GM08714 (cell line): ENCODE measurements at regions not wholly inside any gene's neighbourhood (a gene's known extent, or its start where the extent isn't known, plus 50 kb on each side); places are given as distances from the start of the nearest gene placed in this dataset.

Source experiments
- H3K4me3 ChIP-seq: fragments of 200-500 bp; sonication (Bioruptor generic); 2 replicates; pipeline ENCODE4 v1.5.1; 2014; ENCODE audit warnings: mild to moderate bottlenecking, low read length, inconsistent platforms
- ZNF274 ChIP-seq: IDR thresholded peaks from 2 replicates; pipeline ENCODE4 v1.6.1; 2012; ENCODE audit warnings: mild to moderate bottlenecking, low read depth, low read length

DNA sequence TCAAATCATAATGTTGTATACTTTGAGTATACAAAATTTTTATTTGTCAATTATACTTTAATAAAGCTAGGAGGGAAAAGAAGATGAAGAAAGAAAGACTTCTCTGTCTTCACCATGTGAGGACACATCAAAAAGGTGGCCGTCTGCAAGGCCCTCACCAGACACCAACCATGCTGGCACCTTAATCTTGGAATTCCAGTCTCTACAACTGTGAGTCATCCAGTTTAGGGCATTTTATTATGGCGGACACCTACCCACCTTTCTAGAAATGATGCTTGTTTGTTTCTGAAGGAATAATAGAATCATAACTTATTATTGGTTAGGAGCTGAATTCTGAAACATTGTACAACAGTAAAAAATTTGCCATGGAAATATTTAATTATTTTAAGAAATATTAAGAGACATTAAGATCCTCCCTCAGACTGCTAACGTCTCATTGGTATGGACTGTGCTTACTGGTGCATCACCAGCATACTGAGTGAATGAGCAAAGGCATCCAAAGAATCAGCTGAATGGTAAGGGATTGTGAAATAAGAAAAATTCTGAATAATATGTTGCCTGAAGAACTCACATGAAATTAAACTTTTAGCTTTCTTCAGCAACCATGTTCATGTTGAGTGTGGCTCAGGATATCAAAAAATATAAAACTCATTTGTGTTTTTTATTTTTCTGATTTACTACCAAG, 536.6 kb downstream of the HTR7 start:
- no peak overlapping the region for H3K4me3 ChIP-seq
- TF ChIP-seq ZNF274 = no peak

GRCh38 chr10:90326498-90327267, 531.2 kb downstream of the HTR7 start:
- H3K4me3 ChIP-seq = no peak overlapping the region
- no peak for TF ChIP-seq ZNF274

- no peak for TF ChIP-seq ZNF274
- no peak overlapping the region for H3K4me3 ChIP-seq
These were observed 530.2 kb downstream of the HTR7 start for GRCh38 chr10:90327611-90328010.

DNA sequence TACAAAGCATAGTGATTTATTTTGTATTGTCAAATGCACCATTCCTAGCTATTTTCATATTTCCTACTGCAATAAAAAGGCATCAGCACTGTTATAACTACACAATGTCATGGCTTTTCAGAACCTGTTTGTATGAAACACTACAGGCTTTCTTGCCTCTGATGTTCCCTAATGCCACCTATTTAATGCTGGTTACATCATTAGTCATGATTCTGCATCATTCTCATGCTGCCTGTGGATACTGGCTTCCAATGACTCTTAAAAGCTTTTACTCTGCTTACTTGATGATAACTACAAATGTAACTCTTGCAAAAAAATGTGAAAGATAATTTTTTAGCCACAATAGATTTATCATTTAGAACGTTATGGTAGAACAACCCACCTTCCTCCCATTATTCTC, 529.4 kb downstream of the HTR7 start:
- no peak for TF ChIP-seq ZNF274
- H3K4me3 ChIP-seq = no peak overlapping the region

GRCh38 chr10:90328896-90329295, 528.9 kb downstream of the HTR7 start:
- H3K4me3 ChIP-seq = no peak overlapping the region
- no peak for TF ChIP-seq ZNF274

GRCh38 chr10:90337316-90337715, 520.5 kb downstream of the HTR7 start:
- no peak for TF ChIP-seq ZNF274

GRCh38 chr10:90342480-90342879, 515.4 kb downstream of the HTR7 start:
- TF ChIP-seq ZNF274 = no peak
- no peak overlapping the region for H3K4me3 ChIP-seq

More at GRCh38 chr10:90337316-90337715, 520.5 kb downstream of the HTR7 start:
- H3K4me3 ChIP-seq = no peak overlapping the region

DNA sequence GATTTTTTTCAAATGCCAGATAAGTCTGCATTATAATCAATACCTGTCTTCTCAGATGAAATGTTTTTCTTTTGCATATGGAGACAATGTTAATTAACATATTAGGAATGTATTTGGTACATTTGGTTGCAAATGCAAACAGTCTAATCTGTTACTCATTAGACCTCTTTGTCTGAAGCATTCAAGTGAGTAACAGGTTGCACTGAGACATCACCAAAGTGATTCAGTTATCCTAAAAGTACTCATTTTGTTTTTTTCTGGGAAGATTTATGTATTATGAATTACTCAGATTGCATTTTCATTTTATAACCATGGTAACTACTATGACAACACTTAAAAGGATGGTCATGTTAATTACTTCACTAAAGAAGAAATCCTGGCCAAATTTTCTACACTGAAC, 513.6 kb downstream of the HTR7 start:
- no peak for TF ChIP-seq ZNF274
- no peak overlapping the region for H3K4me3 ChIP-seq

DNA sequence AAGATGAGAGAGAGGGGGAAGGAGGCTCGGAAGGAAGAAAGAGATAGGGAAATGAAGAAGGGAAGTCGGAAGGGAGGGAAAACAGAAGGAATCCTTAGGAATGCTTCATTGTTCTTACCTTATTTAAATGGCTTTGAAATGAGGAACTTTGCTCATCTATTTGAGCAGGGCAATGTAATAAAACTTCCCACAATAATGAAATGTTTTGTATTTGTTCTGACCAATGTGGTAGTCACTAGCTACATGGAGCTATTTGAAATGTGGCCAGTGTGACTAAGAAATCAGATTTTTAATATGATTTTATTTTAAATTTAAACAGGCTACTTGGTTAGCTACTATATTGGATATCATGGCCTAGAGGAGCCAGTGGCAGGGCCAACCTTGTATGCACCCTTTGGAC, 510.6 kb downstream of the HTR7 start:
- H3K4me3 ChIP-seq = no peak overlapping the region

GRCh38 chr10:90350122-90350521, 507.7 kb downstream of the HTR7 start:
- no peak for TF ChIP-seq ZNF274

More for the DNA sequence above, 510.6 kb downstream of the HTR7 start:
- no peak for TF ChIP-seq ZNF274

DNA sequence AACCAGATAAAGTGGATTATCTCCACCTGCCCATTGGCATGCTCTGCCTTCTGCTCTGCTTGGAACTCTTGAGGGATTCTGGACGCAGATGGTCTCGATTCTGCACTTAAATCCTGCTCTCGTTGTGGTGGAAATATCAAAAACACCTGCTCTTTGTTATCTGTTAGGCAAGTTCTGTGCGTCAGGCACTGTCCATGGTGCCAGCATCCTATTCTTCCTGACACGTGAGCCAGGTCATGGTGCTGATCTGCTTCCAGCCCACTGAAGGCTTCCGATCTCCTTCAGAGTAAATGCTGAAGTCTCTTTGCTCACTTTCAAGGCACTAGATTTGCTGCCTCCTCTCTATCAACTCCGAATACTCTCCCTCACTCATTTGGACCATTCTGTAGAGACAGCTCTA, 505.6 kb downstream of the HTR7 start:
- no peak for TF ChIP-seq ZNF274
- no peak overlapping the region for H3K4me3 ChIP-seq

More at GRCh38 chr10:90350122-90350521, 507.7 kb downstream of the HTR7 start:
- H3K4me3 ChIP-seq = no peak overlapping the region

- no peak overlapping the region for H3K4me3 ChIP-seq
- TF ChIP-seq ZNF274 = no peak
These were observed 502.9 kb downstream of the HTR7 start for GRCh38 chr10:90354914-90355313.

DNA sequence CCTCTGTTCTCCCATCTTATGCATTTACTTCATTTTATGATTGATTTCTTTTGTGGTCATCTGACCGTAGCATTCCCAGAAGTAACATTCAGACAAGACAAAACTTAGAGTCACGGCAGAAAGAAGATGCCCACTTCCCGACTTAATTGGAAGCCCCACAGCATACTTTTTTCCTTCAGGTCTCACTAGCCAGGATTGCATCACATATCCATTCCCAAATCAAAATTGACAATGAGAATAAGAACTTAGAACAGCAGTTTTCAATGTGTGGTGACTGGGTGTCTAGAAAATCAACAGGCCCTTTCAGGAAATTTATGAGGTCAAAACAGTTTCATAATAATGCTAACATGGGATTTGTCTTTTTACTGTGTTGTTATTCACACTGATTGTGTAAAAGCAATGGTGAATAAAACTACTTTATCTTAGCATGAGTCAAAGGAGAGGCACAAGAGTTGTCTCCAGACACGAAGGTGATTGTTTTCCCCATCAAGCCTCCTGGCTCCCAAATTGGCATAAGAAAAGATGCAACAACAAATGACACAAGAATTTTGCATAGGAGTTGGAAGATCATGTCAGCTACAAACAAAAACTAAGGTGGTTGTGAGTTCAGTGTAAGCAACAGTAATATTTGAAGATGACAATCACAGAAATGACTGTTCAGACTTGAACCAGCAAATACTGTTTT, 493.9 kb downstream of the HTR7 start:
- no peak for TF ChIP-seq ZNF274
- H3K4me3 ChIP-seq = no peak overlapping the region

- TF ChIP-seq ZNF274 = no peak
These were observed 485.4 kb downstream of the HTR7 start for GRCh38 chr10:90372451-90372850.

GRCh38 chr10:90373911-90374310, 483.9 kb downstream of the HTR7 start:
- H3K4me3 ChIP-seq = no peak overlapping the region
- TF ChIP-seq ZNF274 = no peak

More at GRCh38 chr10:90372451-90372850, 485.4 kb downstream of the HTR7 start:
- H3K4me3 ChIP-seq = no peak overlapping the region
